Mesothelial cell of epicardium (in vitro differentiated cells): ENCODE measurements at regions not wholly inside any gene's neighbourhood (a gene's known extent, or its start where the extent isn't known, plus 50 kb on each side); places are given as distances from the start of the nearest gene placed in this dataset.

Experiments
- DNase-seq, 2 experiments: peaks; one replicate each; pipeline ENCODE4 v3.0.0; 2021; ENCODE audit warnings: low spot score in 2 of 2; ENCODE audit not compliant: unreplicated experiment in 2 of 2
- H3K27ac Mint-ChIP-seq: 2 replicates; pipeline ENCODE4 v1.8.0; 2021; ENCODE audit warnings: mixed read lengths
- H3K27me3 Mint-ChIP-seq: 2 replicates; pipeline ENCODE4 v1.8.0; 2021; ENCODE audit warnings: low read depth, mixed read lengths
- H3K36me3 Mint-ChIP-seq: 2 replicates; pipeline ENCODE4 v1.8.0; 2021; ENCODE audit warnings: mixed read lengths
- H3K4me1 Mint-ChIP-seq: 2 replicates; pipeline ENCODE4 v1.8.0; 2021; ENCODE audit warnings: mixed read lengths
- H3K4me3 Mint-ChIP-seq: 2 replicates; pipeline ENCODE4 v1.8.0; 2021; ENCODE audit warnings: mild to moderate bottlenecking, moderate library complexity, mixed read lengths
- H3K9me3 Mint-ChIP-seq: 2 replicates; pipeline ENCODE4 v1.8.0; 2021; ENCODE audit warnings: mixed read lengths
- CTCF ChIP-seq: fragments of 200-600 bp; sonication (generic); IDR thresholded peaks from one replicate; pipeline ENCODE4 v1.5.0; 2021; ENCODE audit warnings: antibody characterized with exemption; ENCODE audit not compliant: unreplicated experiment

GRCh38 chr4:155001251-155001650 lies 207.2 kb upstream of the NPY2R start:
- Mint-ChIP-seq H3K4me3 (no peak overlapping the region), H3K27me3 (peaks cover 3% of the 10 kb centered on the region), H3K4me1 (no peaks in the 10 kb centered on the region), H3K9me3 (no peaks in the 10 kb centered on the region), H3K36me3 (no peaks in the 10 kb centered on the region), H3K27ac (no peak overlapping the region)
- TF ChIP-seq CTCF: no peak
- DNase-seq: no peak

- H3K36me3 Mint-ChIP-seq: no peaks in the 10 kb centered on the region
- H3K4me1 Mint-ChIP-seq: no peaks in the 10 kb centered on the region
- no peaks in the 10 kb centered on the region for H3K9me3 Mint-ChIP-seq
- peaks cover 3% of the 10 kb centered on the region for H3K27me3 Mint-ChIP-seq
- no peak for TF ChIP-seq CTCF
- no peak overlapping the region for H3K27ac Mint-ChIP-seq
- no peak for DNase-seq
- H3K4me3 Mint-ChIP-seq: no peak overlapping the region
Observed at GRCh38 chr4:155005395-155006090, 202.9 kb upstream of the NPY2R start.

- Mint-ChIP-seq H3K36me3 (no peaks in the 10 kb centered on the region), H3K4me1 (no peaks in the 10 kb centered on the region), H3K9me3 (no peaks in the 10 kb centered on the region), H3K27me3 (peaks cover 5% of the 10 kb centered on the region), H3K4me3 (no peak overlapping the region), H3K27ac (no peak overlapping the region)
- no peak for TF ChIP-seq CTCF
- no peak for DNase-seq
Observed at GRCh38 chr4:155007660-155008176, 200.7 kb upstream of the NPY2R start.

GRCh38 chr4:155008389-155008788 lies 200.0 kb upstream of the NPY2R start:
- DNase-seq: no peak
- Mint-ChIP-seq H3K4me1 (no peaks in the 10 kb centered on the region), H3K36me3 (no peaks in the 10 kb centered on the region), H3K27me3 (peaks cover 5% of the 10 kb centered on the region), H3K27ac (no peak overlapping the region), H3K9me3 (no peaks in the 10 kb centered on the region), H3K4me3 (no peak overlapping the region)
- TF ChIP-seq CTCF: no peak

GRCh38 chr4:155009288-155009687 lies 199.1 kb upstream of the NPY2R start:
- H3K27ac Mint-ChIP-seq: no peak overlapping the region
- DNase-seq: no peak
- no peak overlapping the region for H3K4me3 Mint-ChIP-seq
- no peaks in the 10 kb centered on the region for H3K9me3 Mint-ChIP-seq
- no peak for TF ChIP-seq CTCF
- no peaks in the 10 kb centered on the region for H3K36me3 Mint-ChIP-seq
- H3K27me3 Mint-ChIP-seq: peaks cover 5% of the 10 kb centered on the region
- H3K4me1 Mint-ChIP-seq: no peaks in the 10 kb centered on the region
